SK-N-SH treated with all-trans-retinoic acid at 6 μM for 48 hours (cell line): ENCODE measurements at regions not wholly inside any gene's neighbourhood (a gene's known extent, or its start where the extent isn't known, plus 50 kb on each side); places are given as distances from the start of the nearest gene placed in this dataset.

Experiments used
- ATAC-seq: fragments of 200-7000 bp; cut with Tn5 transposase; 3 replicates; pipeline ENCODE4 v1.9.1; 2020; ENCODE audit warnings: mild to moderate bottlenecking, moderate library complexity
- ARNTL ChIP-seq: fragments of 450-650 bp; formaldehyde crosslinking; IDR thresholded peaks from 2 replicates; pipeline ENCODE4 v1.5.0; 2020; ENCODE audit warnings: low read depth, mild to moderate bottlenecking, moderate library complexity, borderline replicate concordance
- BACH2 ChIP-seq: fragments of 250-450 bp; sonication (Bioruptor Pico); IDR thresholded peaks from 2 replicates; pipeline ENCODE4 v1.9.0; 2021; ENCODE audit warnings: mild to moderate bottlenecking, borderline replicate concordance
- CSDC2 ChIP-seq: fragments of 250-450 bp; sonication (Bioruptor Pico); IDR thresholded peaks from 2 replicates; pipeline ENCODE4 v1.5.0; 2020; ENCODE audit warnings: mild to moderate bottlenecking, moderate library complexity
- ESRRG ChIP-seq: fragments of 250-450 bp; sonication (Bioruptor Pico); IDR thresholded peaks from 2 replicates; pipeline ENCODE4 v1.6.1; 2021; ENCODE audit warnings: mild to moderate bottlenecking
- GLIS3 ChIP-seq: fragments of 250-450 bp; sonication (Bioruptor Pico); IDR thresholded peaks from 2 replicates; pipeline ENCODE4 v1.5.0; 2020; ENCODE audit warnings: mild to moderate bottlenecking, moderate library complexity
- ISL1 ChIP-seq: fragments of 250-450 bp; sonication (Bioruptor Pico); IDR thresholded peaks from 2 replicates; pipeline ENCODE4 v2.1.2; 2022; ENCODE audit warnings: mild to moderate bottlenecking, moderate library complexity
- OSR1 ChIP-seq: fragments of 250-450 bp; sonication (Bioruptor Pico); IDR thresholded peaks from 2 replicates; pipeline ENCODE4 v1.8.0; 2022; ENCODE audit warnings: moderate library complexity, mild to moderate bottlenecking, inconsistent platforms
- PPARA ChIP-seq: fragments of 250-450 bp; sonication (Bioruptor Pico); IDR thresholded peaks from 2 replicates; pipeline ENCODE4 v1.5.0; 2020; ENCODE audit warnings: mild to moderate bottlenecking, borderline replicate concordance
- RARB ChIP-seq: fragments of 250-450 bp; sonication (Bioruptor Pico); IDR thresholded peaks from 2 replicates; pipeline ENCODE4 v1.8.0; 2021; ENCODE audit warnings: mild to moderate bottlenecking, moderate library complexity
- SNAI2 ChIP-seq: fragments of 250-450 bp; sonication (Bioruptor Pico); IDR thresholded peaks from 2 replicates; pipeline ENCODE4 v1.5.0; 2020; ENCODE audit warnings: mild to moderate bottlenecking, moderate library complexity
- TCF4 ChIP-seq: fragments of 250-450 bp; sonication (Bioruptor Pico); IDR thresholded peaks from 2 replicates; pipeline ENCODE4 v1.8.0; 2021; ENCODE audit warnings: mild to moderate bottlenecking, moderate library complexity, borderline replicate concordance
- TOX ChIP-seq: fragments of 250-450 bp; sonication (Bioruptor Pico); IDR thresholded peaks from 2 replicates; pipeline ENCODE4 v1.8.0; 2021; ENCODE audit warnings: mild to moderate bottlenecking, moderate library complexity, borderline replicate concordance
- ZC3H10 ChIP-seq: fragments of 250-450 bp; sonication (Bioruptor Pico); IDR thresholded peaks from 2 replicates; pipeline ENCODE4 v1.5.1; 2021; ENCODE audit warnings: mild to moderate bottlenecking, moderate library complexity
- ZFP3 ChIP-seq: fragments of 250-450 bp; sonication (Bioruptor Pico); IDR thresholded peaks from 2 replicates; pipeline ENCODE4 v1.5.0; 2020; ENCODE audit warnings: mild to moderate bottlenecking, moderate library complexity
- ZFP30 ChIP-seq: fragments of 450-650 bp; formaldehyde crosslinking; IDR thresholded peaks from 2 replicates; pipeline ENCODE4 v1.5.0; 2022; ENCODE audit warnings: mild to moderate bottlenecking, moderate library complexity
- ZNF565 ChIP-seq: fragments of 450-650 bp; formaldehyde crosslinking; conservative IDR thresholded peaks from 2 replicates; pipeline ENCODE4 v1.5.0; 2020; ENCODE audit warnings: low read depth, mild to moderate bottlenecking, moderate library complexity
- ZNF70 ChIP-seq: fragments of 450-650 bp; formaldehyde crosslinking; IDR thresholded peaks from 2 replicates; pipeline ENCODE4 v1.5.0; 2020; ENCODE audit warnings: mild to moderate bottlenecking, moderate library complexity
- ZNF8 ChIP-seq: fragments of 450-650 bp; formaldehyde crosslinking; IDR thresholded peaks from 2 replicates; pipeline ENCODE4 v1.5.0; 2020; ENCODE audit warnings: mild to moderate bottlenecking, moderate library complexity
- TF ChIP-seq, protein P1 (sequence below): fragments of 250-450 bp; sonication (Bioruptor Pico); IDR thresholded peaks from 2 replicates; pipeline ENCODE4 v1.5.1; 2020; ENCODE audit warnings: low read depth, mild to moderate bottlenecking, moderate library complexity
- TF ChIP-seq, protein P2 (sequence below): fragments of 250-450 bp; sonication (Bioruptor Pico); IDR thresholded peaks from 2 replicates; pipeline ENCODE4 v1.5.1; 2021; ENCODE audit warnings: mild to moderate bottlenecking, moderate library complexity
- TF ChIP-seq, protein P3 (sequence below): fragments of 250-450 bp; sonication (Bioruptor Pico); IDR thresholded peaks from 2 replicates; pipeline ENCODE4 v1.5.0; 2020; ENCODE audit warnings: mild to moderate bottlenecking, moderate library complexity
- TF ChIP-seq, protein P4 (sequence below): fragments of 250-450 bp; sonication (Bioruptor Pico); IDR thresholded peaks from 2 replicates; pipeline ENCODE4 v1.8.0; 2020; ENCODE audit warnings: mild to moderate bottlenecking, moderate library complexity, borderline replicate concordance
- TF ChIP-seq, protein P5 (sequence below): fragments of 250-450 bp; sonication (Bioruptor Pico); IDR thresholded peaks from 2 replicates; pipeline ENCODE4 v1.8.0; 2021; ENCODE audit warnings: low read depth, mild to moderate bottlenecking, moderate library complexity, borderline replicate concordance

DNA sequence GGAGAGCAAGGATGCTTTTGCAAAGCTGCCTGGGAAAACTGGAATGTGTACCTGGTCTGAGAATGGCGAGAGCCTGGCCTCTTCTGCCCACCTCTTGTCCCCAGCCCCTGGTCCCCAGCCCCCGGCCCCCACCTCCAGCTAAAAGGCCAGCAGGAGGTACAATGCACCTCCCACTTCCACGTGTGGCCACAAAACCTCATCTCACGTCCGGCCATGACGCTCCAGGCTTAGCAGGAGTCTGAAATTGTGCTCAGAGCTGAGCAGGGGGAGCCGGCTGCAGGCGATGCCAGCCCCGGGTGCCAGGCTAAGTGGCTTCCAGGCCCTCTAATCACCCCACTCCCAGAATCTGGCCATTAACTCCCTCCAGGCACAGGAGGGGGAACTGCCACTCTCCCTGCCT is 83.1 kb upstream of the PRR20G start:
- no peak for TF ChIP-seq PPARA (CRISPR knock-in tag)
- TF ChIP-seq SNAI2 (CRISPR knock-in tag) = no peak
- no peak for TF ChIP-seq OSR1 (CRISPR knock-in tag)
- TF ChIP-seq, protein P1, sequence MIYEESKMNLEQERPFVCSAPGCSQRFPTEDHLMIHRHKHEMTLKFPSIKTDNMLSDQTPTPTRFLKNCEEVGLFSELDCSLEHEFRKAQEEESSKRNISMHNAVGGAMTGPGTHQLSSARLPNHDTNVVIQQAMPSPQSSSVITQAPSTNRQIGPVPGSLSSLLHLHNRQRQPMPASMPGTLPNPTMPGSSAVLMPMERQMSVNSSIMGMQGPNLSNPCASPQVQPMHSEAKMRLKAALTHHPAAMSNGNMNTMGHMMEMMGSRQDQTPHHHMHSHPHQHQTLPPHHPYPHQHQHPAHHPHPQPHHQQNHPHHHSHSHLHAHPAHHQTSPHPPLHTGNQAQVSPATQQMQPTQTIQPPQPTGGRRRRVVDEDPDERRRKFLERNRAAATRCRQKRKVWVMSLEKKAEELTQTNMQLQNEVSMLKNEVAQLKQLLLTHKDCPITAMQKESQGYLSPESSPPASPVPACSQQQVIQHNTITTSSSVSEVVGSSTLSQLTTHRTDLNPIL (CRISPR knock-in tag) = no peak
- TF ChIP-seq RARB (CRISPR knock-in tag) = no peak
- no peak for TF ChIP-seq TCF4 (CRISPR knock-in tag)
- TF ChIP-seq ARNTL (CRISPR knock-in tag) = no peak
- TF ChIP-seq, protein P2, sequence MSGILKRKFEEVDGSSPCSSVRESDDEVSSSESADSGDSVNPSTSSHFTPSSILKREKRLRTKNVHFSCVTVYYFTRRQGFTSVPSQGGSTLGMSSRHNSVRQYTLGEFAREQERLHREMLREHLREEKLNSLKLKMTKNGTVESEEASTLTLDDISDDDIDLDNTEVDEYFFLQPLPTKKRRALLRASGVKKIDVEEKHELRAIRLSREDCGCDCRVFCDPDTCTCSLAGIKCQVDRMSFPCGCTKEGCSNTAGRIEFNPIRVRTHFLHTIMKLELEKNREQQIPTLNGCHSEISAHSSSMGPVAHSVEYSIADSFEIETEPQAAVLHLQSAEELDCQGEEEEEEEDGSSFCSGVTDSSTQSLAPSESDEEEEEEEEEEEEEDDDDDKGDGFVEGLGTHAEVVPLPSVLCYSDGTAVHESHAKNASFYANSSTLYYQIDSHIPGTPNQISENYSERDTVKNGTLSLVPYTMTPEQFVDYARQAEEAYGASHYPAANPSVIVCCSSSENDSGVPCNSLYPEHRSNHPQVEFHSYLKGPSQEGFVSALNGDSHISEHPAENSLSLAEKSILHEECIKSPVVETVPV (CRISPR knock-in tag) = no peak
- no peak for TF ChIP-seq GLIS3 (CRISPR knock-in tag)
- no peak for TF ChIP-seq ZFP30
- TF ChIP-seq ZFP3 (CRISPR knock-in tag) = no peak
- no peak for TF ChIP-seq ZNF70 (CRISPR knock-in tag)
- no peak for TF ChIP-seq CSDC2
- TF ChIP-seq BACH2 (CRISPR knock-in tag) = no peak
- no peak for TF ChIP-seq ISL1
- TF ChIP-seq ZC3H10 (CRISPR knock-in tag) = no peak
- TF ChIP-seq, protein P3, sequence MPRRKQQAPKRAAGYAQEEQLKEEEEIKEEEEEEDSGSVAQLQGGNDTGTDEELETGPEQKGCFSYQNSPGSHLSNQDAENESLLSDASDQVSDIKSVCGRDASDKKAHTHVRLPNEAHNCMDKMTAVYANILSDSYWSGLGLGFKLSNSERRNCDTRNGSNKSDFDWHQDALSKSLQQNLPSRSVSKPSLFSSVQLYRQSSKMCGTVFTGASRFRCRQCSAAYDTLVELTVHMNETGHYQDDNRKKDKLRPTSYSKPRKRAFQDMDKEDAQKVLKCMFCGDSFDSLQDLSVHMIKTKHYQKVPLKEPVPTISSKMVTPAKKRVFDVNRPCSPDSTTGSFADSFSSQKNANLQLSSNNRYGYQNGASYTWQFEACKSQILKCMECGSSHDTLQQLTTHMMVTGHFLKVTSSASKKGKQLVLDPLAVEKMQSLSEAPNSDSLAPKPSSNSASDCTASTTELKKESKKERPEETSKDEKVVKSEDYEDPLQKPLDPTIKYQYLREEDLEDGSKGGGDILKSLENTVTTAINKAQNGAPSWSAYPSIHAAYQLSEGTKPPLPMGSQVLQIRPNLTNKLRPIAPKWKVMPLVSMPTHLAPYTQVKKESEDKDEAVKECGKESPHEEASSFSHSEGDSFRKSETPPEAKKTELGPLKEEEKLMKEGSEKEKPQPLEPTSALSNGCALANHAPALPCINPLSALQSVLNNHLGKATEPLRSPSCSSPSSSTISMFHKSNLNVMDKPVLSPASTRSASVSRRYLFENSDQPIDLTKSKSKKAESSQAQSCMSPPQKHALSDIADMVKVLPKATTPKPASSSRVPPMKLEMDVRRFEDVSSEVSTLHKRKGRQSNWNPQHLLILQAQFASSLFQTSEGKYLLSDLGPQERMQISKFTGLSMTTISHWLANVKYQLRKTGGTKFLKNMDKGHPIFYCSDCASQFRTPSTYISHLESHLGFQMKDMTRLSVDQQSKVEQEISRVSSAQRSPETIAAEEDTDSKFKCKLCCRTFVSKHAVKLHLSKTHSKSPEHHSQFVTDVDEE = no peak
- no peak for TF ChIP-seq ESRRG
- ATAC-seq = no peak

DNA sequence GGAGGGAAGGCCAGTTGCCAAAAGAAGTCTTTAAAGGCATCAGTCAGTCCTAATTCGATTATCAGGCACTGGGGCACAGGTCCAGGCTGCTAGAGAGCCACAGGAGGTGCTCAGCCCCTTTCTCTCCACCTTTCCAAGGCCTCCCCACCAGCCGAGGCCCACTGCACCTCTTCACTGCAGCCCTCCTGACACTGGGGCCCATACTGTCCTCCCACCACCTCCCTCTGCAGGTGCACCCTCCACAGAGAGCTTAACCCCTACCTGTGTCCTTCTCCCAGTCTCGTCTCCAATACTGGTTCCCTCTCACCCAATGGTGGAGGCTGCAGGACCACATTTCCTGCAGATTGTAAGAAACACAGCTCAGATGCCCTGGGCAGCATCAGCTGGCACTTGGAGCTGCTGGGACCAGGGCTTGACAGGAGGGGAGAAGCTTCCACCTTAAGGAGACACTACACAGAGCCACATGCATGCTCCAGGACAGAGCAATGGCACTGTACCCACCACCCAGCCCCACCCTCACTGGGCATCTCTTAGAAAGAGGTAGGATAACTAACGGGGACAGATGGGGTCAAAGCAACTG is 81.6 kb upstream of the PRR20G start:
- no peak; the same call in 2 of the 3 replicates for ATAC-seq

More for the DNA sequence above, 81.6 kb upstream of the PRR20G start:
- TF ChIP-seq ZNF70 (CRISPR knock-in tag) = no peak
- no peak for TF ChIP-seq ARNTL (CRISPR knock-in tag)
- TF ChIP-seq ESRRG = no peak
- TF ChIP-seq, protein P2 (CRISPR knock-in tag) = no peak
- no peak for TF ChIP-seq ZFP30
- TF ChIP-seq, protein P3 = no peak
- TF ChIP-seq RARB (CRISPR knock-in tag) = no peak
- TF ChIP-seq CSDC2 = no peak
- no peak for TF ChIP-seq SNAI2 (CRISPR knock-in tag)
- TF ChIP-seq, protein P4, sequence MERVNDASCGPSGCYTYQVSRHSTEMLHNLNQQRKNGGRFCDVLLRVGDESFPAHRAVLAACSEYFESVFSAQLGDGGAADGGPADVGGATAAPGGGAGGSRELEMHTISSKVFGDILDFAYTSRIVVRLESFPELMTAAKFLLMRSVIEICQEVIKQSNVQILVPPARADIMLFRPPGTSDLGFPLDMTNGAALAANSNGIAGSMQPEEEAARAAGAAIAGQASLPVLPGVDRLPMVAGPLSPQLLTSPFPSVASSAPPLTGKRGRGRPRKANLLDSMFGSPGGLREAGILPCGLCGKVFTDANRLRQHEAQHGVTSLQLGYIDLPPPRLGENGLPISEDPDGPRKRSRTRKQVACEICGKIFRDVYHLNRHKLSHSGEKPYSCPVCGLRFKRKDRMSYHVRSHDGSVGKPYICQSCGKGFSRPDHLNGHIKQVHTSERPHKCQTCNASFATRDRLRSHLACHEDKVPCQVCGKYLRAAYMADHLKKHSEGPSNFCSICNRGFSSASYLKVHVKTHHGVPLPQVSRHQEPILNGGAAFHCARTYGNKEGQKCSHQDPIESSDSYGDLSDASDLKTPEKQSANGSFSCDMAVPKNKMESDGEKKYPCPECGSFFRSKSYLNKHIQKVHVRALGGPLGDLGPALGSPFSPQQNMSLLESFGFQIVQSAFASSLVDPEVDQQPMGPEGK (CRISPR knock-in tag) = no peak
- TF ChIP-seq, protein P5, sequence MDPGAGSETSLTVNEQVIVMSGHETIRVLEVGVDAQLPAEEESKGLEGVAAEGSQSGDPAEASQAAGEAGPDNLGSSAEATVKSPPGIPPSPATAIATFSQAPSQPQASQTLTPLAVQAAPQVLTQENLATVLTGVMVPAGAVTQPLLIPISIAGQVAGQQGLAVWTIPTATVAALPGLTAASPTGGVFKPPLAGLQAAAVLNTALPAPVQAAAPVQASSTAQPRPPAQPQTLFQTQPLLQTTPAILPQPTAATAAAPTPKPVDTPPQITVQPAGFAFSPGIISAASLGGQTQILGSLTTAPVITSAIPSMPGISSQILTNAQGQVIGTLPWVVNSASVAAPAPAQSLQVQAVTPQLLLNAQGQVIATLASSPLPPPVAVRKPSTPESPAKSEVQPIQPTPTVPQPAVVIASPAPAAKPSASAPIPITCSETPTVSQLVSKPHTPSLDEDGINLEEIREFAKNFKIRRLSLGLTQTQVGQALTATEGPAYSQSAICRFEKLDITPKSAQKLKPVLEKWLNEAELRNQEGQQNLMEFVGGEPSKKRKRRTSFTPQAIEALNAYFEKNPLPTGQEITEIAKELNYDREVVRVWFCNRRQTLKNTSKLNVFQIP (CRISPR knock-in tag) = no peak
- no peak for TF ChIP-seq TOX (CRISPR knock-in tag)
- no peak for TF ChIP-seq BACH2 (CRISPR knock-in tag)
- no peak for TF ChIP-seq ZNF8 (CRISPR knock-in tag)
- no peak for TF ChIP-seq GLIS3 (CRISPR knock-in tag)
- no peak for TF ChIP-seq OSR1 (CRISPR knock-in tag)
- TF ChIP-seq PPARA (CRISPR knock-in tag) = no peak
- no peak for TF ChIP-seq TCF4 (CRISPR knock-in tag)
- no peak for TF ChIP-seq ZFP3 (CRISPR knock-in tag)
- TF ChIP-seq ZNF565 = no peak
